GM23338 (cell line): ENCODE measurements at regions not wholly inside any gene's neighbourhood (a gene's known extent, or its start where the extent isn't known, plus 50 kb on each side); places are given as distances from the start of the nearest gene placed in this dataset.
"Not testable (repeated sequence)": the region's sequence is repeated elsewhere in the genome, so short reads cannot be mapped to it uniquely, and the experiment has no call there.

Experiments used
- ATAC-seq: fragments of 200-7000 bp; cut with Tn5 transposase; 3 replicates; pipeline ENCODE4 v1.9.1; 2020
- DNase-seq: peaks from one replicate; pipeline ENCODE4 v3.0.0-alpha.2; 2015; ENCODE audit warnings: low spot score
- H2AFZ ChIP-seq: fragments of 200-600 bp; sonication (generic); 2 replicates; pipeline ENCODE4 v1.8.0; 2016; ENCODE audit warnings: antibody characterized with exemption, mild to moderate bottlenecking, moderate library complexity
- H3F3A ChIP-seq: fragments of 200-600 bp; sonication (generic); replicated peaks from 2 replicates; pipeline ENCODE4 v1.8.0; 2017; ENCODE audit warnings: antibody characterized with exemption, mixed run types, low read depth
- H3K27ac ChIP-seq: fragments of 200-600 bp; sonication (generic); 2 replicates; pipeline ENCODE4 v1.6.1; 2016; ENCODE audit warnings: low read depth
- H3K27me3 ChIP-seq: fragments of 200-600 bp; sonication (generic); 2 replicates; pipeline ENCODE4 v1.8.0; 2016; ENCODE audit warnings: mild to moderate bottlenecking, mixed run types, moderate library complexity; ENCODE audit not compliant: insufficient read depth
- H3K36me3 ChIP-seq: fragments of 200-600 bp; sonication (generic); 2 replicates; pipeline ENCODE4 v1.8.0; 2016; ENCODE audit warnings: mild to moderate bottlenecking; ENCODE audit not compliant: insufficient read depth
- H3K4me1 ChIP-seq: fragments of 200-600 bp; sonication (generic); 2 replicates; pipeline ENCODE4 v1.8.0; 2016; ENCODE audit warnings: mild to moderate bottlenecking, moderate library complexity; ENCODE audit not compliant: insufficient read depth
- H3K4me2 ChIP-seq: fragments of 200-600 bp; sonication (generic); 2 replicates; pipeline ENCODE4 v1.7.1; 2017; ENCODE audit warnings: mixed run types
- H3K4me3 ChIP-seq: fragments of 200-600 bp; sonication (generic); 2 replicates; pipeline ENCODE4 v1.6.1; 2016; ENCODE audit warnings: mixed run types
- H3K79me2 ChIP-seq: fragments of 200-600 bp; sonication (generic); replicated peaks from 2 replicates; pipeline ENCODE4 v1.8.0; 2017; ENCODE audit warnings: mild to moderate bottlenecking; ENCODE audit not compliant: insufficient read depth
- H3K9me2 ChIP-seq: fragments of 200-600 bp; sonication (generic); 2 replicates; pipeline ENCODE4 v1.8.0; 2017; ENCODE audit not compliant: insufficient read depth
- H4K20me1 ChIP-seq: fragments of 200-600 bp; sonication (generic); replicated peaks from 2 replicates; pipeline ENCODE4 v1.8.0; 2017; ENCODE audit warnings: mild to moderate bottlenecking; ENCODE audit not compliant: insufficient read depth
- H3K27ac Mint-ChIP-seq: 2 replicates; pipeline ENCODE4 v1.8.0; 2020; ENCODE audit warnings: inconsistent platforms, mild to moderate bottlenecking, moderate library complexity, mixed read lengths
- H3K27me3 Mint-ChIP-seq: 3 replicates; pipeline ENCODE4 v1.8.0; 2022; ENCODE audit warnings: low read depth, mild to moderate bottlenecking, moderate library complexity, mixed read lengths, inconsistent platforms; ENCODE audit not compliant: insufficient read depth, poor library complexity
- H3K36me3 Mint-ChIP-seq: 3 replicates; pipeline ENCODE4 v1.8.0; 2021; ENCODE audit warnings: low read depth, mild to moderate bottlenecking, inconsistent platforms, moderate library complexity, mixed read lengths
- H3K4me1 Mint-ChIP-seq: 3 replicates; pipeline ENCODE4 v1.8.0; 2020; ENCODE audit warnings: mild to moderate bottlenecking, inconsistent platforms, mixed read lengths
- H3K4me3 Mint-ChIP-seq: 3 replicates; pipeline ENCODE4 v1.8.0; 2021; ENCODE audit warnings: moderate library complexity, mild to moderate bottlenecking, inconsistent platforms, mixed read lengths
- H3K9me3 Mint-ChIP-seq: 3 replicates; pipeline ENCODE4 v1.8.0; 2020; ENCODE audit warnings: moderate library complexity, mild to moderate bottlenecking, inconsistent platforms, mixed read lengths
- EZH2 ChIP-seq: fragments of 200-600 bp; sonication (generic); IDR thresholded peaks from one replicate; pipeline ENCODE4 v1.8.0; 2017; ENCODE audit warnings: antibody characterized with exemption, mild to moderate bottlenecking, low read depth; ENCODE audit not compliant: unreplicated experiment
- EZH2phosphoT487 ChIP-seq: fragments of 200-600 bp; sonication (generic); IDR thresholded peaks from one replicate; pipeline ENCODE4 v1.8.1; 2018; ENCODE audit warnings: antibody characterized with exemption; ENCODE audit not compliant: unreplicated experiment
- JUNB ChIP-seq: IDR thresholded peaks from one replicate; pipeline ENCODE4 v1.6.1; 2016; ENCODE audit warnings: antibody characterized with exemption; ENCODE audit not compliant: unreplicated experiment
- ZNF462 ChIP-seq: fragments of 250-450 bp; sonication (Bioruptor Pico); IDR thresholded peaks from 2 replicates; pipeline ENCODE4 v1.5.0; 2020; ENCODE audit warnings: mild to moderate bottlenecking, moderate library complexity
- TF ChIP-seq, protein P1 (sequence below): IDR thresholded peaks from 2 replicates; pipeline ENCODE4 v1.6.1; 2016; ENCODE audit warnings: antibody characterized with exemption

DNA sequence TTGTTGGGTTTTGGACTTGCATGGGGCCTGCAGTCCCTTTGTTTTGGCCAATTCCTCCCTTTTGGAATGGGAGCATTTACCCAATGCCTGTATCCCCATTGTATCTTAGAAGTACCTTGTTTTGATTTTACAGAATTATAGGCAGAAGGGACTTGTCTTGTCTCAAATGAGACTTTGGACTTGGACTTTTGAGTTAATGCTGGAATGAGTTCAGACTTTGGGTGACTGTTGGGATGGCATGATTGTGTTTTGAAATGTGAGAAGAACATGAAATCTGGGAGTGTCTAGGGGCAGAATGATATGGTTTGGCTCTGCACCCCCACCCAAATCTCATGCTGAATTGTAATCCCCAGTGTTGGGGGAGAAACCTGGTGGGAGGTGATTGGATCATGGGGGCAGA, 76.8 kb upstream of the MKI67 start:
- H2AFZ ChIP-seq = no peak overlapping the region
- peaks cover 5% of the 10 kb centered on the region for H3K4me1 Mint-ChIP-seq
- H3K36me3 Mint-ChIP-seq = peaks cover 36% of the 10 kb centered on the region
- H3K9me2 ChIP-seq = peaks cover 6% of the 10 kb centered on the region; the same call in 1 of the 2 replicates
- no peaks in the 10 kb centered on the region for H3K79me2 ChIP-seq
- no peak for ATAC-seq
- TF ChIP-seq EZH2 = no peak
- no peaks in the 10 kb centered on the region for H3K27me3 ChIP-seq
- no peak overlapping the region for H3K4me2 ChIP-seq
- DNase-seq = no peak
- no peak overlapping the region for H3K4me3 Mint-ChIP-seq
- 0 out of 2 replicates have a peak, but pooled peaks cover 11% of the 10 kb centered on the region for H3K36me3 ChIP-seq
- no peaks in the 10 kb centered on the region for H3K4me1 ChIP-seq
- H3K27me3 Mint-ChIP-seq = peaks cover 2% of the 10 kb centered on the region
- no peak overlapping the region for H3K27ac ChIP-seq
- no peak overlapping the region for H3K4me3 ChIP-seq
- no peaks in the 10 kb centered on the region for H3F3A ChIP-seq
- H3K27ac Mint-ChIP-seq = no peak overlapping the region
- peaks cover 40% of the 10 kb centered on the region for H3K9me3 Mint-ChIP-seq
- no peaks in the 10 kb centered on the region for H4K20me1 ChIP-seq

- not testable (repeated sequence) for H3K4me2 ChIP-seq, H3K4me3 ChIP-seq, H2AFZ ChIP-seq, H3K4me1 Mint-ChIP-seq, H3K4me3 Mint-ChIP-seq, H3K4me1 ChIP-seq, H3F3A ChIP-seq, H3K79me2 ChIP-seq, ATAC-seq, DNase-seq, H3K27ac Mint-ChIP-seq, H3K27me3 Mint-ChIP-seq, H3K9me2 ChIP-seq, H3K27ac ChIP-seq, H3K27me3 ChIP-seq, H4K20me1 ChIP-seq
- H3K36me3 Mint-ChIP-seq = peaks cover 30% of the 10 kb centered on the region
- 0 out of 2 replicates have a peak, but pooled peaks cover 11% of the 10 kb centered on the region for H3K36me3 ChIP-seq
- peaks cover 34% of the 10 kb centered on the region for H3K9me3 Mint-ChIP-seq
Measured at GRCh38 chr10:128205591-128205990, 79.4 kb upstream of the MKI67 start.

DNA sequence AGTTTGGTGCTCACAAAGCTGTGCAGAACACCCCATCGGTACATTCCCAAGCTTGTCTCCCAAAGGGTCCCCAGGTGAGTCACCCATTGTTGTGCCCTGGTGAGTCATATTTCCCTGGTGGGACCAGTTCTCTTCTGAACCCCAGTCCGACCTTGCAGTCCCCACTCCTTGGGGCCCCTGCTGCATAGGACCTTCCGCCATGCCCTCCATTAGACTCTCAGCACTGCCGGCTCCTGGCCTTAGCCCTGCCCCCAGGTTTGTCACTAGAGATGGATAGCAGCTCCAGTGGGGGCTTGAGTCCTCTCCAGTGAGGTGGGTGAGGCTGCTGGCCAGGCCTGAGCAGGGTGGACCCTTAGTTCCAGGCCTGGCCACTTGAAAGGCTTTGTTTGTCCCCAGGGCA, 80.5 kb upstream of the MKI67 start:
- H3K27ac ChIP-seq = no peak overlapping the region
- H2AFZ ChIP-seq = no peak overlapping the region
- no peak overlapping the region for H3K4me3 Mint-ChIP-seq
- H3K4me1 ChIP-seq = no peaks in the 10 kb centered on the region; the same call in 1 of the 2 replicates
- peaks cover 8% of the 10 kb centered on the region for H3K27me3 Mint-ChIP-seq
- peaks cover 7% of the 10 kb centered on the region; the same call in 1 of the 2 replicates for H3K27me3 ChIP-seq
- H4K20me1 ChIP-seq = no peaks in the 10 kb centered on the region
- peaks cover 3% of the 10 kb centered on the region for H3K4me1 Mint-ChIP-seq
- H3K79me2 ChIP-seq = no peaks in the 10 kb centered on the region
- DNase-seq = no peak
- H3K4me3 ChIP-seq = no peak overlapping the region
- H3K36me3 Mint-ChIP-seq = peaks cover 20% of the 10 kb centered on the region
- H3K4me2 ChIP-seq = no peak overlapping the region
- no peaks in the 10 kb centered on the region for H3F3A ChIP-seq
- TF ChIP-seq JUNB = no peak
- peaks cover 24% of the 10 kb centered on the region for H3K9me3 Mint-ChIP-seq
- no peak overlapping the region for H3K27ac Mint-ChIP-seq
- no peaks in the 10 kb centered on the region for H3K9me2 ChIP-seq
- H3K36me3 ChIP-seq = 0 out of 2 replicates have a peak, but pooled peaks cover 11% of the 10 kb centered on the region
- ATAC-seq = no peak

DNA sequence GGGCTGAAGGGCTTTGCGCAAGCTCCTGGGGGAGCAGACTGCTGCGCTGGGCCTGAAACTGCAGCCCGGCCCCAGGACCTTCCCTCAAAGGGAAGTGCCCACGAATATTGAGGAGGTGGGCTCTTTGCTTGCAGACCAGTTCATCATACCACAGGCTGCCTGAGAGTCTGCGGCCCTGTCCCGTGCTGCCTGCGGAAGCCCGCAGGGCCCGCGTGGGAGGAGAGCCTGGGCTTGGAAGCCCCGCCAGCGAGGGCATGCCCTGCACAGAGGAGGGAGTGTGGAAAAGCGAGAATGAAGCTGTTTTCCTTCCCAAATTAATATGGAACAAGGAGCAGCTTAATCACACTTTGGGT, 83.6 kb upstream of the MKI67 start:
- Histone ChIP-seq H3K27ac (no peak overlapping the region), H3K9me2 (no peaks in the 10 kb centered on the region), H2AFZ (peak overlapping the region; percentile 76; the same call in 1 of the 2 replicates), H3K27me3 (peaks cover 7% of the 10 kb centered on the region; the same call in 1 of the 2 replicates), H3K79me2 (no peaks in the 10 kb centered on the region), H3K4me3 (peak overlapping the region; percentile 69; the same call in 1 of the 2 replicates), H3K4me1 (peaks cover 11% of the 10 kb centered on the region; the same call in 1 of the 2 replicates), H3K4me2 (no peak overlapping the region), H3F3A (0 out of 2 replicates have a peak, but pooled peaks cover 4% of the 10 kb centered on the region), H4K20me1 (no peaks in the 10 kb centered on the region), H3K36me3 (no peaks in the 10 kb centered on the region)
- H3K4me1 Mint-ChIP-seq = peaks cover 25% of the 10 kb centered on the region
- peak overlapping the region; percentile 68 for H3K4me3 Mint-ChIP-seq
- no peaks in the 10 kb centered on the region for H3K9me3 Mint-ChIP-seq
- H3K27ac Mint-ChIP-seq = no peak overlapping the region
- peaks cover 12% of the 10 kb centered on the region for H3K27me3 Mint-ChIP-seq
- ATAC-seq (peak; percentile 31), DNase-seq (no peak)
- no peaks in the 10 kb centered on the region for H3K36me3 Mint-ChIP-seq
- TF ChIP-seq ZNF462 (CRISPR knock-in tag) (no peak), EZH2phosphoT487 (no peak), JUNB (no peak)
- TF ChIP-seq, protein P1, sequence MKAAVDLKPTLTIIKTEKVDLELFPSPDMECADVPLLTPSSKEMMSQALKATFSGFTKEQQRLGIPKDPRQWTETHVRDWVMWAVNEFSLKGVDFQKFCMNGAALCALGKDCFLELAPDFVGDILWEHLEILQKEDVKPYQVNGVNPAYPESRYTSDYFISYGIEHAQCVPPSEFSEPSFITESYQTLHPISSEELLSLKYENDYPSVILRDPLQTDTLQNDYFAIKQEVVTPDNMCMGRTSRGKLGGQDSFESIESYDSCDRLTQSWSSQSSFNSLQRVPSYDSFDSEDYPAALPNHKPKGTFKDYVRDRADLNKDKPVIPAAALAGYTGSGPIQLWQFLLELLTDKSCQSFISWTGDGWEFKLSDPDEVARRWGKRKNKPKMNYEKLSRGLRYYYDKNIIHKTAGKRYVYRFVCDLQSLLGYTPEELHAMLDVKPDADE = no peak
